Stimulated activated CD8-positive, alpha-beta memory T cell treated with anti-CD3 and anti-CD28 coated beads, Interleukin-12 subunit alpha, Interleukin-12 subunit beta, amount 100 ng/mL, for 4 hours (primary cell): ENCODE measurements at regions not wholly inside any gene's neighbourhood (a gene's known extent, or its start where the extent isn't known, plus 50 kb on each side); places are given as distances from the start of the nearest gene placed in this dataset.
"Not testable (repeated sequence)": the region's sequence is repeated elsewhere in the genome, so short reads cannot be mapped to it uniquely, and the experiment has no call there.

Source experiments
- DNase-seq: peaks from one replicate; pipeline ENCODE4 v3.0.0-alpha.2; 2020; ENCODE audit warnings: low read depth

DNA sequence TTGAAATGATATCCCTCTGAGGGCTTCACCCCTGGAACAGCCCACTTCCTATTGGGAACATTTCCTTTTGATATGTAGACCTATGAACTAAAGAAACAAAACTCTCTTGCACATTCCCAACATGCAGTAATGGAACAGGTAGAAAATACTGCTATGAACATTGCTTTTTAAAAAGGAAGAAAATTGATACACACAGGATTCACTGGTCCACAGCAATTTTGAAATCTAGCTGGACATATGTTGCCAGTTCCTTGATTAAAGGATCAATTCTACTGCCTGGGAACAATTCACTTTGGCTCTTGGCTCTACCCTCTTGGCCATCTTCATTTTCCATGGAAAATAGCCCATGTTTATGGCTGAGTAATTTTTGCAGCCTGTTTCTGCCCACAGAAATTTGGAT lies 74.9 kb upstream of the ZNF280D start:
- no peak for DNase-seq

DNA sequence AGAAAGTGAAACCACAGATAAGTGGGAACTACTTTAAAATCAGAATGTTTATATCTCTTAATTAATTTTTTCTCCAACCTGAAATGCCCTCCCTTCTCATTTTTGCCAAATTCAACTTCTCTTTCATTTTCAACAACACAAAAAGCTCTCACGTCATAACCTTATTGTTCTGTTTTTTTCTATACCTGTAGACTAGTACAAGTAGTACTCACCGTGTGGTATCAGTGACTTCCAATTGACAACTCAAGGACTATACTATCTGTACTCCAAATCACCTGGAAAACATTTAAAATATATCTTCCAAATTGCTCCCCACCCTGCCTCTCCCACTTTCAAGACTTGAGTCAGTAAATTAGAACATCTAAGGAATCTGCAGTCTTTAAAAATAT lies 72.8 kb upstream of the ZNF280D start:
- DNase-seq = no peak

DNA sequence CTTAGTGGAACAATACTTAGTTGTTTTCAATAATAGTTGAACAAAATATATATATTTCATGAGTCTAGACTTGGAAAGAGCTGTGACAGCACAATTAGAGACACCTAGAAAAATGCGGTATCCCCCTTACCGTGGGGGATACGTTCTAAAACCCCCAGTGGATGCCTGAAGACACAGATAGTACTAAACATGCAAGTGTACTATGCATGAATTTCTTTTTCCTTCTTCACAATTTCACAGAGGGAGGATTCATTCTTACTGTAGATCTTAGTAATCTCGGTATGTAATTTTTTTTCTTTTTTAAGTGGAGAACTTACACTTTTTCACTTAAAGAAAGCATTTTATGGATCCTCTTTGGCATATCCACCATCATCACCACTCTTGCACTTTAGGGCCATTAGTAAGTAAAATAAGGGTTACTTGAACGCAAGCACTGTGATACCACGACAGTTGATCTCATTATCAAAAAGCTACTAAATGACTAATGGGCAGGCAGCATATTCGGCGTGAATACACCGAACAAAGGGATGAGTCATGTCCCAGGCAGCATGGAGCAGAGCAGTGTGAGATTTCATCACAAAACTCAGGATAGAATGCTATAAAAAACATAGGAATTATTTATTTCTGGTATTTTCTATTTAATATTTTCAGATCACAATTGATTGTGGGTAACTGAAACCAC lies 72.3 kb upstream of the ZNF280D start:
- DNase-seq = no peak

DNA sequence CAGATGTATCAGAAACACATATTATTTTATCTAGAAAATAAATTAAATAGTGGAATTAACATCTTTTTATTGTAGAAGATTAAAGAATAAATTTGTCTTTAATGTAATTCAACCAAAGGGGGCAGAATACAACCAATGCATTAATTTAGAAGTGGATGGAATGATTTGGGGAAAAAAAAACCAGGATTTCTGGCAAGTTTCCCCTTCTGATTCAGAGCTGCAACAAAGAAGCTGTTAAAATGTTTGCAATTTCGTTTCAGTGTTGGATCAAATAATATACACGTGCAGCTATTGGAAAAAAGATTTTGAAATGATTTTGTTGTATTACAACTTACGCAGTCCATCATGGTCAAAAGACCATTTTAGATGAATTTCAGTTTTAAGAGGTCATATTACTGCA lies 71.6 kb upstream of the ZNF280D start:
- no peak for DNase-seq

DNA sequence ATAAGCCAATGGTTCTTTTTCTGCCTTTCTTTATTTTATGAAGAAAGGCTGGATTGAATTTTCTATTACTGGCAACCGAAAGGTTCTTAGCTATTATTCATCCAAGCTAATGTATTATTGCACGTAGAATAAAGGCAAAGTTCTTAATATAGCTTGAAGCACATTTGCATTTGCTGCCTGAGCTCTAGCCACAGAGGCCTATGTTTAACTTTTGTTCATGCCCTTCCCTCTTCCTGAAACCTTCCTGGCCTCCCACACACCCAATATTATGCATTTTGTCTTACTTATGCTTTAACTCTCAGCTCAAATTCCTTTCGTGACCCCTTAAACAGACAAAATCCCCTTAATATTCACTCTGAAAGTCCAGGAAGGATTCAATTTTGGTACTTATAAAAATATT lies 71.0 kb upstream of the ZNF280D start:
- no peak for DNase-seq

DNA sequence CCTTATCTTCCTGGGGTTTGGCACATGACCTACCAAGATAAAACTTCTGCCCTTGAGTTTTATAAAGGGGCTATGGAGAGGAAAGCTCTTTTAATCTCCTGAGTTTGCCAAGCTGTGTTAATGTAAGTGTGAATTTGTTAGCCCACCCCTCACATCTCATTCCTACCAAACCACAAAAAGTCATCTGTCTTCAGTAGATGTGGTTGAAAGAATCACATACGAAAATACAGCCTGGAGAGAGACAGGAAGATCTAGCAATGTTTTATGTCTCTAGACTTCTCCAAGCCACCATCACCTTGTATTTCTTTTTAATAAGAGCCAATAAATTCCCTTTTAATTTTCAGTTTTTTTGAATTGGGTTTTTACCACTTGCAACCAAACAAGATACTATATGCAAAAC lies 68.9 kb upstream of the ZNF280D start:
- DNase-seq = no peak

DNA sequence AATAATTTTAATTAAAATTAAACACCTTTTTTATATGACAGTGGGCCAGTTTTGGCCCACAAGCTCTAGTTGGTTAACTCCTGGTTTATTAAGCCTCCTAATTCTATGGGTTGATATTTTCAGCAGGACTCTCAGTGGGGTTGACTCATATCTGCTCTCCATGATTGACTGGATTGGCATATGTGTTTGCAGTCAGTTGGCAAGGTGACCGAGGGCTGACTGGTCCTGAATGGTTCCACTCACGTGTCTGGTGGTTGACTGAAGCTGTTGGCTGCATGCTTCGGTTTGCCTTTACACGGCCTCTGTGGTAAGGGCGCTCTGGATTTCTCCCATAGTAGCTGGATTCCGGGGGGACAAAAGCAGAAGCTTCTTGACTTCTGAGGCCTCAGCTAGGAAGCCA lies 65.3 kb upstream of the ZNF280D start:
- DNase-seq = no peak

DNA sequence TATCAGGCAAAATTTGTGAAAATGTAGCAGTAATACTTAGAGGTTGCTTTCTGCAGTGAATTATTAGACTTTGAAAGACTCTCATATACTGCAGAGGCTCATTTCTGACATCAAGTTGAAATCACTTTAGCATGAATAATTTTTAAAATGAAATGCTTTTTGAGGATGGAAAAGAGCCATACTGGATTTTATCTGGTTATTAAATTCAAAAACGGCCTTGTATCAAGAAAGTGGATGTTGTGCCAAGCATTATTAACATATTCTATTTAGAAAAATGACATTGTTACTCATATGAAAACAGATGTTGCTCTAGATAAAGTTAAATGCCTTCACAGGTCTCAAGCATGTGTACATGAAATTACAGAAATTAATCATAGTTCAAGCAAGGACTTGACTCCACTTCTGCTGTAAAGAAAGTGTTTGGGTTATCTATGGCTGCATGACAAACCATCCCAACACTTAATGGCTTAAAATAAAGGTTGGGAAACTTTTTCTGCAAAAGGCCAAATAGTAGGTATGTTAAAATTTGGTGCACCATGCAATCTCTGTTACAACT lies 64.5 kb upstream of the ZNF280D start:
- no peak for DNase-seq

DNA sequence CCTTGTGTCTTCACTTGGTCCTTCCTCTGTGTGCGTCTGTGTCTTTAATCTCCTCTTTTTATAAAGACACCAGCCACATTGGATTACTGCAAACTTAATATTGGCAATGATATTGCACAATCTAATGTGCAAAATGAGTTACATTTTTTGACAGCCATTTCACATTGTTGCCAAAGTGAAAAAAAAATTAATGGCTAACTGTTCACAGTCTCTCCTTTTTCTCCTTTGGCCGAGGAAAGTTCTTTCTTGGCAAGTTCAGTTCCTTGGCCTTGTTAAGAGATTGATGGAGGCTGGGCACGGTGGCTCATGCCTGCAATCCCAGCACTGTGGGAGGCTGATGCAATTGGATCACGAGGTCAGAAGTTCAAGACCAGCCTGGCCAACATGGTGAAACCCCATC lies 62.2 kb upstream of the ZNF280D start:
- no peak for DNase-seq

DNA sequence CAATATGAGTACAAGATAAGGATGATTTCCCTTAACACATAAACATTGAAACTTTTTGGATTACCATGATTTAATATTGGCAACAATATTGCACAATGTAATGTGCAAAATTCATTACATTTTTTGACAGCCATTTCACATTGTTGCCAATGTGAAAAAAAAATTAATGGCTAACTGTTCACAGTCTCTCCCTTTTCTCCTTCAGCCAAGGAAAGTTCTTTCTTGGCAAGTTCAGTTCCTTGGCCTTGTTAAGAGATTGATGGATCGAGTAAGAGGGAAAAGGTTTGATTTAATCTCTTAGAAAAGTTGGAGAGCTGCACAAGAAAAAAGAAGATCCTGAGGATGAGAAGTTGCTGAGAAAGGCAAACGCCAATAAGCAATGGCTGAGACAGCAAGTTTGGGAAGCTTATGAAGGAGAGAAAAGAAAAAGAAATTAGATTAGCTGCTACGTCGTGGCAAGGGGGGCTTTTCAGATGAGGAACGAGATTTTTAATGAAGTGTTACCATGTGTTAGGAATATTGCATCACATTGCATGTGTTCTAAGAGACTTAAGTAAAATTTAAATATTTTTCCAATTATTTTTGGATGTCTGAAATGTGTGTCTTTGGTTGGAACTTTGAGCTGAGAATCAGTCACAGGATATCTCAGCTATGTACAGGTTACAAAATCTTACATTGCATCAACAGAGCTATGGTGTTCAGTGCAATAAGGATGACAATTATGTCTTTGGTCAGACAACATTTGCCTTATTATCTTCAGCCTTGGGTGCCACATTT lies 61.4 kb upstream of the ZNF280D start:
- DNase-seq = no peak

DNA sequence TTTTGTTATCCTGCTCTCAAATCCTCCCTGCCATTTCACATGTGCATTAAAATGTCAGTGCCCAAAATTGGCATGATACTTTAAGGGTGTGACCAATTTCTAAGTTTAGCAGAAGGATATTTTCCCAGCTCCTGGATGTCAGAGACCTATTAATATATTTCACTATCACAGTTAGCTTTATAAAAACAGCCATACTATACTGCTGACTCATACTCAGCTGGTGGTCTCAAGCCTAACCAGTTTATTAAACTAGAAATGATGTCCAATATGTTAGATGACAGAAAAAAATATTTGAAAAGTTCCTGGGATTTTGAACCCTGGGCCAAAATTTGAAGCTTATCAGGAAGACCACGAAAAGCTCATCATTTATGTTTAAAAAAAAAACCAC lies 60.9 kb upstream of the ZNF280D start:
- DNase-seq = no peak

DNA sequence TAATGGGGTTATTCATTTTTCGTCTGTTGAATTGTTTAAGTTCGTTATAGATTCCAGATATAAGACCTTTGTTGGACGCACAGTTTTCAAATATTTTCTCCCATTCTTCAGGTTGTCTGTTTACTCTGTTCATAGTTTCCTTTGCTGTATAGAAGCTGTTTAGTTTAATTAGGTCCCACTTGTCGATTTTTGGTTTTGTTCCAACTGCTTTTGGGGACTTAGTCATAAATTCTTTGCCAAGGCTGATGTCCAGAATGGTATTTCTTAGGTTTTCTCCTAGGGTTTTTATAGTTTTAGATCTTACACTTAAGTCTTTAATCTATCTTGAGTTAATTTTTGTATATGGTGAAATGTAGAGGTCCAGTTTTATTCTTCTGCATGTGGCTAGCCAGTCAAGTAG lies 58.9 kb upstream of the ZNF280D start:
- no peak for DNase-seq

DNA sequence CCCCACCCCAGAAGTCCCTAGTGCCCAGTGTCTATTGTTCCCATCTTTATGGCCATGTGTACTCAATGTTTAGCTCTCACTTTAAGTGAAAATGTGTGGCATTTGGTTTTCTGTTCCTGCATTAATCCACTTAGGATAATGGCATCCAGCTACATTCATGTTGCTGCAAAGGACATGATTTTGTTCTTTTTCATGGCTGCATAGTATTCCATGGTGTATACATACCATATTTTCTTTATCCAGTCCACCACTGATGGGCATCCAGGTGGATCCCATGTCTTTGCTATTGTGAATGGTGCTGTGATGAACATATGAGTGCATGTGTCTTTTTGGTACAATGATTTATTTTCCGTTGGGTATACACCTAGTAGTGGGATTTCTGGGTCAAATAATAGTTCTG lies 58.2 kb upstream of the ZNF280D start:
- not testable (repeated sequence) for DNase-seq

DNA sequence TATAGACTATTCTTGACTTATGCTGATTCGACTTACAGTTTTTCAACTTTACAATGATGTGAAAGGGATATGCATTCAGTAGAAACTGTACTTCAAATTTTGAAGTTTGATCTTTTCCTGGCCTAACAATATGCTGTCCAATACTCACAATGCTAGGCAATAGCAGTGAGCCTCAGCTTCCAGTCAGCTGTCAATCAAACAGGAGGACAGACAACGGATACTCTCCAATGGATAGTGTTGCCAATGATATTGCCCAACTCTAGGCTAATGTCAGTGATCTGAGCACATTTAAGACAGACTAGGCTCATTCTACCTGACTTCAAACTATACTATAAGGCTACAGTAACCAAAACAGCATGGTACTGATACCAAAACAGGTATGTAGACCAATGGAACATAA lies 55.0 kb upstream of the ZNF280D start:
- DNase-seq = no peak

DNA sequence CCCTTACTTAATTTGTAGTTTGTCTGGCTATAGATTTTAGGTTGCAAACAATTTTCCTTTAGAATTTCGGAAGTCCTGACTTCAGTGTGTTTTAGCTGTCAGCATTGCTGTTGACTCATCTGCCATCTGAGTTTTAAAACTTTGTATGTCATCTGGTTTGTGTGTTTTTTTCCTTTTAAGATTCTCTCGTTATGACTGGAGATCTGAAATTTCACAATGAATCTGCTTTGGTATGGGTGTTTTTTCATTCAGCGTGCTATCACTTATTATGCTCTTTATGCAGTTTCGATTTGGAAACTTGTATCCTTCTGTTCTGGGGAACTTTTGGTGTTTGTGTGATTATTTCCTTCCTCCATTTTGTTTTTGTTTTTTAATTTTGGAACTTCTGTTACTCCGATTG lies 53.7 kb upstream of the ZNF280D start:
- DNase-seq = no peak

DNA sequence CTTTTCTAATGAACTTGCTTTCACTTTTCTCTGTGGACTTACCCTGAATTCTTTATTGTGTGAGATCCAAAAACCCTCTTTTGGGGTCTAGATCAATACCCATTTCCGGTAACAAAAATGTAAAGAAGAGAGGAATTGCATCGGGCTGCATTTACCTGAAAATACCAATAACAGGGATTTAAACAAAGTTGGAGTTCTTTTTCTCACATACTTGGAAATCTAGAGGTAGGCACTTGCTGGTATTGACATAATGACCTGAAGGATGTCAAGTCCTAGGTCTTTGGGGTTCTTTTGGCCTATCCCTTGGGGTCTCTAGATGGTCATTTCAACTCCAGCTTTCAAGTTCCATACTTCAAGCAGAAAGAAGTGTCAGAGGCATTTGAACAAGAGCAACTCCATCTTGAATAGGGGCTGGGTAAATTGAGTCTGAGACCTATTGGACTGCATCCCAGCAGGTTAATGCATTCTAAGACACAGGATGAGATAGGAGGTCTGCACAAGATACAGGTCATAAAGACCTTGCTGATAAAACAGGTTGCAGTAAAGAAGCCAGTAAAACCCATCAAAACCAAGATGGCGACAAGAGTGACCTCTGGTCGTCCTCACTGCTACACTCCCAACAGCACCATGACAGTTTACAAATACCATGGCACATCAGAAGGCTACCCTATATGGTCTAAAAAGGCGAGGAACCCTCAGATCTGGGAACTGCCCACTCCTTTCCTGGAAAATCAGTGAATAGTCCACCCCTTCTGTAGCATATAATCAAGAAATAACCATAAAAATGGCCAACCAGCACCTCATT lies 50.8 kb upstream of the ZNF280D start:
- no peak for DNase-seq

DNA sequence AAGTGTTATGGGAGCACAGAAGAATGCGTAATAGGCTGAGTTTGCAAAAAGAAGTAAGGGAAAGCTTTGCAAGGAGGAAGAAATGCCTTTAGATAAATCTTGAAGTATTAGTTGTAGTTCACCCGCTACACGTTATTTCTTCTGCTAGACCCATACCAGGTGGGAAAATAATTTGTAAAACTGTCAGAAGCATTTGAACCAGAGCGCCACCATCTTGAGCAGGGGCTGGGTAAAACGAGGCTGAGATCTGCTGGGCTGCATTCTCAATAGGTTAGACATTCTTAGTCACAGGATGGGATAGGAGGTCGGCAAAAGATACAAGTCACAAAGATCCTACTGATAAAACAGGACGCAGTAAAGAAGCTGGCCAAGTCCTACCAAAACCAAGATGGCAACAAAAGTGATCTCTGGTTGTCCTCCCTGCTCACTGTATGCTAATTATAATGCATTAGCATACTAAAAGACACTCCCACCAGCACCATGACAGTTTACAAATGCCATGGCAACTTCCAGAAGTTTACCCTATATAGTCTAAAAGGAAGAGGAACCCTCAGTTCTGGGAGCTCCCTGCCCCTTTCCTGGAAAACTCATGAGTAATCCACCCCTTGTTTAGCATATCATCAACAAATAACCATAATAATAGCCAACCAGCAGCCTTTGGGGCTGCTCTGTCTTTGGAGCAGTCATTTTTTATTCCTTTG lies 50.0 kb upstream of the ZNF280D start:
- no peak for DNase-seq
